GM19351 (cell line): ENCODE measurements at regions not wholly inside any gene's neighbourhood (a gene's known extent, or its start where the extent isn't known, plus 50 kb on each side); places are given as distances from the start of the nearest gene placed in this dataset.
"Not testable (repeated sequence)": the region's sequence is repeated elsewhere in the genome, so short reads cannot be mapped to it uniquely, and the experiment has no call there.

Experiments used
- ATAC-seq: cut with Tn5 transposase; IDR thresholded peaks from one replicate; pipeline ENCODE4 v1.9.1; 2021; ENCODE audit warnings: mild to moderate bottlenecking, moderate library complexity; ENCODE audit not compliant: unreplicated experiment

DNA sequence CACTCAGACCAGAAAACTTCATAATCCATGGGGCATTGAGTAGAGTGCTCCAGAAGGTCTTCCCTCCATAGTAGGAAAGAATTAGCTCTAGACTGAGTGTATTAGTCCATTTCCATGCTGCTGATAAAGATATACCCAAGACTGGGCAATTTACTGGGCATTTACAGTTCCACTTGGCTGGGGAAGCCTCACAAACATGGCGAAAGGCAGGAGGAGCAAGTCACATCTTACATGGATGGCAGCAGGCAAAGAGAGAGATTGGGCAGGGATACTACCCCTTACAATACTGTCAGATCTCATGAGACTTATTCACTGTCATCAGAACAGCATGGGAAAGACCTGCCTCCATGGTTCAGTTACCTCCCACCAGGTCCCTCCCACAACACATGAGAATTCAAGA is 300.6 kb upstream of the TMEM132C start:
- no peak for ATAC-seq

DNA sequence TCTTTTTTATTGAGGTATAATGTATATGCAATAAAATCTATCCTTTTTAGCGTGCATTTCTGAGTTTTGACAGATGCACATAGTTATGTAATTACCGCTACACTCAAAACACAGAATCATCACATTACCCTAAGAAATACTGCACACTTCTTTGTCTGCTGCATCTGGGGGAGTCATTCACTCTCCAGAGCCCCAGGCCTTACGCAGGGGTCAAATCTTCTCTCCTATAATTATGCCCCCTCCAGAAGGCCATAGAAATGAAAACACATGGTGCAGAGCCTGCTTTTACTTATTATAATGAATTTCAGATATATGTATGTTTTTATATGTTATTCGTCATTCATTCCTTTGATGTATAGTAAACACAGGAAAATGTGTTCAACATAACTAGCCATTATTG is 296.5 kb upstream of the TMEM132C start:
- no peak for ATAC-seq

DNA sequence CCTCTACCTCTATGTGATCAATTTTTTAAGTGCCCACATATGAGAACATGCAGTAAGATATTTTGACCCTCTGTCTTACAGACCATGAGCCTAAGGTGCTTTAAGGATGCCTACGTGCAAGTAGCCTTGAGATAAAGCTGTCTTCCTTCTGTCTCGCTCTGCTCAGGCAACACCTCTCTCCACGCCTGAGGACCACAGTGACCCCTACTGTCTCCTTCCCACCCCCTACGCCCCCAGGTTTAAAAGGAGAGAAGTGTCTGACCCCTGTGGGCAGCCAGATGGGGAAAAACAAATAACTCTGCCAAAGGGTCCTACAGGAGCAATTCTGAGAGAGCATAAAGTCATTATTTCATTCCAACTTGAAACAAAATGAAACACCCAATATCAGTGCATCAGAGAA is 286.4 kb upstream of the TMEM132C start:
- ATAC-seq, result no peak

- no peak for ATAC-seq
Observed at GRCh38 chr12:127981875-127982274, 285.1 kb upstream of the TMEM132C start.

DNA sequence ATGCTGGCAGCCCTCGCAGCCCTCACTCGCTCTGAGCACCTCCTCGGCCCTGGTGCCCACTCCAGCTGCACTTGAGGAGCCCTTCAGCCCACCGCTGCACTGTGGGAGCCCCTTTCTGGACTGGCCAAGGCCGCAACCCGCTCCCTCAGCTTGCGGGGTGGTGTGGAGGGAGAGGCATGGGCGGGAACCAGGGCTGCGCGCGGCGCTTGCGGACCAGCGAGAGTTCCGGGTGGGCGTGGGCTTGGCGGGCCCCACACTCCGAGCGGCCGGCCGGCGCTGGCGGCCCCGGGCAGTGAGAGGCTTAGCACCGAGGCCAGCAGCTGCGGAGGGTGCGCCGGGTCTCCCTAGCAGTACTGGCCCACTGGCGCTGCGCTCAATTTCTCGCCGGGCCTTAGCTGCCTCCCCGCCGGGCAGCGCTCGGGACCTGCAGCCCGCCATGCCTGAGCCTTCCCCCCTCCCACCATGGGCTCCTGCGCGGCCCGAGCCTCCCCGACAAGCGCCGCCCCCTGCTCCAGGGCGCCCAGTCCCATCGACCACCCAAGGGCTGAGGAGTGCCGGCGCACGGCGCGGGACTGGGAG is 283.7 kb upstream of the TMEM132C start:
- ATAC-seq, result not testable (repeated sequence)

DNA sequence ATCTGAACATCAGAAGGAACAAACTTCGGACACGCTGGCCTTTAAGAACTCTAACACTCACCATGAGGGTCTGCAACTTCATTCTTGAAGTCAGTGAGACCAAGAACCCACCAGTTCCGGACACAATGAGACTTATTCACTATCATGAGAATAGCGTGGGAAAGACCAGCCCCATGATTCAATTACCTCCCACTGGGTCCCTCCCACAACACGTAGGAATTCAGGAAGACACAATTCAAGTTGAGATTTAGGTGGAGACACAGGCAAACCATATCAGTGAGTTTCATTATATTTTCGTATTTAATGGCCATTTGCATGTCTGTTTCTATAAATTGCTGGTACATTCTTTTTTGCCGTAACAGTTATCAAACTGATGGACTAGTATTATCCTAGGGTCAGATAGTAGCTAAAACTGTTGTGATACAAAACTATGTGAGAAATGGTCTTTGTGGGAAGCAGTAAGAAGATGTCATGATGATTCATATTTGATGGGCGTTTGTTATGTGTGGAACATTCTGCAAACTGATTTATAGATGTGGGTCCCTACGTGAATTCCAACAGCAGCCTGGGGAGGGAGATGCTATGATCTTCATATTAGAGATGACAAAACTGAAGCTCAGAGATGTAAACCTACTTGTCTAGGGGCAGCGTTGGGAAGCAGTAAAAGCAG is 282.4 kb upstream of the TMEM132C start:
- ATAC-seq, result no peak

- ATAC-seq, result no peak
Observed at GRCh38 chr12:127987199-127987901, 279.6 kb upstream of the TMEM132C start.

GRCh38 chr12:127991485-127991884 is 275.5 kb upstream of the TMEM132C start:
- no peak for ATAC-seq

- no peak for ATAC-seq
Observed at GRCh38 chr12:127998988-127999387, 268.0 kb upstream of the TMEM132C start.

DNA sequence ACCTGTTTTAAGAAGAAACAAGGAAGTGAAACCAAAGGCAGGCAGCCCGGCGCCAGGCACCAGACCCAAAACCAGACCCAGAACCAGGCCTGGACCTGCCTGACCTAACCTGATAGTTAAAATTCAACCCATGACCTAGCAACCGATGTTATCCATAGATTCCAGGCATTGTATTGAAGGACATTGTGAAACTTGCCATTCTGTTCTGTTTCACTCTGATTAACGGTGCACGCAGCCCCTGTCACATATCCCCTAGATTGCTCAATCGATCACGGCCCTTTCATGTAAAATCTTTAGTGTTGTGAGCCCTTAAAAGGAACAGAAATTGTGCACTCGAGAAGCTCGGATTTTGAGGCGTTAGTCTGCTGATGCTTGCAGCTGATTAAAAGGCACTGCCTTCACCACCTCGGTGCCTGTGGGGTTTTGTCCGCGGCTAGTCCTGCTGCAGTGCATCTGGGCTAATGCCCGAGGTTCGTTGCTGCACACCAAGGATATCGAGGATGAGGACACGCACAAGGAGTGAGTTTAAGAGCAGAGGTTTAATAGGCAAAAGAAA is 262.5 kb upstream of the TMEM132C start:
- no peak for ATAC-seq

DNA sequence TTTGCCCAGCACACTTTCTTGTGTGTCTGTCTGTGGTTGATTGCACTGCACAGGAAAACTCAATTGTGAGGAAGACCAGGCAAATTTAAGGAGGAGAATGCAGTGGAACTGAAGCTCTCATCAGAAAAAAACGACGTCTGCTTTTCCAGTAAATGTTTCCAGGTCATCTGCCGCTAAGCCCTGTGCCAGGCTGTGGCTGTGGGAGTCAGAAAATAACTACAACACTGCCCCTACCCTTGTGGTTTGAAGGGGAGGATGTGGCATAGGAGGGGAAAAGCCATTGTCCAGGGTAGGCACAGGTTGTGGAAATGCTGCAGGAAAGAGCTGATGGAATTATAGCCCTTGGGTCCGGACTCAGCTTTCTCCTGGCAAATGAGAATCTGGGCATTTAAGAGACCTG is 259.7 kb upstream of the TMEM132C start:
- no peak for ATAC-seq

- no peak for ATAC-seq
Observed at GRCh38 chr12:128008341-128008740, 258.6 kb upstream of the TMEM132C start.

DNA sequence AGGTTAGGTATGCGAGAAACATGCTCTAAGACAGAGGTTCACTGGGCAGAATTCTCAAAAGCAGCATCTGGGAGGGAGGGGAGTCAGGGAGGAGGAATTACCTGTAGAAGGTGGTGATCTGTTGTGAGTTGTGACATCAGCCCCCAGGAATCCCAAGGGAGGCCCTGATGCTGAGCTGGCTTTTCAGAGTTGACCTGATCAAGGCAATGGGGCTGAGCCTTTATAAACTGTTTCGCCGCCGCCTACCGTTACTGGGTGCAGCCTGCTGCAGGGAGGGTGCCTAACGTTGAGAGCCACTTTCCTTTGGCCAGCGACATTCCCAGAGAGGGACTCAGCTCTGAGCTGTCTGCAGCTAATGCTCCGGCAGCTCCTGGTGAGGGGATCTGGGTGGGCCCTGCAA is 257.9 kb upstream of the TMEM132C start:
- no peak for ATAC-seq

- no peak for ATAC-seq
Observed at GRCh38 chr12:128012110-128012509, 254.9 kb upstream of the TMEM132C start.

DNA sequence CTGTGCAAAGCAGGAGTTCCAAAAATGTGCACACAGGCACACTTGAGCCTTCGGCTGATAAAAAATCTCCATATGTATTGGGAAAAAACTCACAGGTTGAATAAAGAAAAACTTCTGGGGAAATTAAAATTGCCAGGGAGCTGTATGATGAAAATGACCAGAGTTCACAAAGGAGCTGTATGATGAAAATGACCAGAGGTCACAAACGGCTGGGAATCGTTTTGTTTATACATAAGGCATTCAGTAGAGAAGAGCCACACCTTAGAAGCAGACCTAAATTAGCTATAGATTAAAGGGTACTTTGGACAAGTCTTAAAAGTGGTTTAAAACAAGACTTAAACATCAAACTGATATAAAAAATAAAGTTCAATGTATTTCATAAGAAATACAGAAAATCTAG is 251.7 kb upstream of the TMEM132C start:
- no peak for ATAC-seq

DNA sequence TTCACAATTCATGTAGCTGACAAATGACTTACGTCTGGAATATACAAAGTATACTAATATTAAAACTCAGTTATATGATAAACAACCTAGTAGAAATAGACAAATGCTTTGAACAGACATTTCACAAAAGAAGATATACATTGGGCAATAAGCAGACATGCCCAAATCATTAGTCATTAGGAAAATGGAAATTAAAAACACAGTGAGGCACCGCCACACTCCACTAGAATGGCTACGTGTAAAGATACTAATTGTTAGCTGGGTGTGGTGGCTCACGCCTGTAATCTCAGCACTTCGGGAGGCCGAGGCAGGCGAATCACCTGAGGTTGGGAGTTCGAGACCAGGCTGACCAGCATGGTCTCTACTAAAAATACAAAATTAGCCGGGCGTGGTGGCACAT is 248.9 kb upstream of the TMEM132C start:
- no peak for ATAC-seq

DNA sequence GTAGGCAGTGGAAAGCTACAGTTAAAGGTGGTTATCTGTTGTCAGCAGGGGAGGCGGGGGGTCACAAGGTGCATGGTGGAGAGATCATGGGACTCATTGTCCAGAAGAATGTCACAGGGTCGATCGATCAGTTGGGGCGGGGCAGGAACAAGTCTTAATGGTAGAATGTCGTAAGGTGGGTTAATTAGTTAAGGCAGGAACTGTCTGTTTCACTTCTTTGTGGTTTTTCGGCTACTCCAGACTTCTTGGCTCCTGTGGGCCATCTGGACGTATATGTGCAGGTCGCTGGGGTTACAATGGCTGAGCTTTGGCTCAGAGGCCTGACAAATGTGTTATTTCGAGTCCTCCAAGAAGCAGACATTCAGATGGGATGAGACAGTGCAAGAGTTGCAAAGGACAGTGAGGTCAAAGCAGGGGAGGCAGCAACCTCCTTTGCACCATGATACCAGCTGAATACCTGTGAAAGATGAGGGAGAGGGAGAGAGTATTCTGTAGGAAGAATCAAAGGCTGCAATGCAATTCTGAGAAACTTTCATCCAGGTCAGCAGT is 246.9 kb upstream of the TMEM132C start:
- ATAC-seq, result no peak

DNA sequence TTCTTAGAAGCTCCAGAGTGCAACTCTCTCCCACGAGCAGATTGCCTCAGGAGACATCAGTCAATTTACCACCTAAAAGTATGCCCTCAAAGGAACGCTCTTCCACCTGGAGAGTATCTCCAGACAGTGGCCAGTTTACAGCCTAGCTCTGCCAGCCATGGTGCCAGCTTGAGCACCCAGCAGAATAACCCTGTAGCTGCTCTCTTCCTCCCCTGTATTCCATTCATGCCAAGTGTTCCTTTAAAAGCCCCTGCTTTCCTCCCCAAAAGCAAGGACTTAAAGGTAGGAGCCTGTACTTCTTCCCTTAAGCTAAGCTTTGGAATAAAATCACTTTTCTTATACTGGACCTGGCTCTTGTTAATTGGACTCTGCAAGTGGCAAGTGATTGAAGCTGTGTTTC is 245.4 kb upstream of the TMEM132C start:
- no peak for ATAC-seq

GRCh38 chr12:128025589-128026245 is 241.3 kb upstream of the TMEM132C start:
- no peak for ATAC-seq

- ATAC-seq, result no peak
Observed at GRCh38 chr12:128026696-128027574, 240.0 kb upstream of the TMEM132C start.
